B cell (primary cell): ENCODE measurements at regions not wholly inside any gene's neighbourhood (a gene's known extent, or its start where the extent isn't known, plus 50 kb on each side); places are given as distances from the start of the nearest gene placed in this dataset.

Experiments used
- ATAC-seq: fragments of 200-7000 bp; cut with Tn5 transposase; one replicate; pipeline ENCODE4 v1.10.0; 2021; ENCODE audit warnings: low read depth, mild to moderate bottlenecking, moderate number of reproducible peaks, moderate library complexity
- CTCF ChIA-PET: fragments of 350-600 bp; sonication (Branson Sonifier 250); formaldehyde crosslinking; loops from one replicate; lab custom pipeline; 2021; ENCODE audit warnings: antibody characterized with exemption, inconsistent platforms; lab: Charles Lee
- POLR2A ChIA-PET: fragments of 350-600 bp; sonication (Branson Sonifier 250); formaldehyde crosslinking; loops from one replicate; lab custom pipeline; 2021; ENCODE audit warnings: antibody characterized with exemption; lab: Charles Lee
- DNase-seq: peaks from one replicate; pipeline ENCODE4 v3.0.0; 2013
- H2AFZ ChIP-seq: 2 replicates; pipeline ENCODE4 v1.6.1; 2012; ENCODE audit warnings: mild to moderate bottlenecking, low read depth, low read length; ENCODE audit not compliant: insufficient read depth, poor library complexity, severe bottlenecking
- H3K27ac ChIP-seq, 2 donors: 1 replicate in 1 of 2; 2 replicates in 1 of 2; pipeline ENCODE4 v1.5.1; 2012 to 2013; ENCODE audit warnings: low read length in 2 of 2, mild to moderate bottlenecking in 2 of 2, moderate library complexity in 1 of 2
- H3K27me3 ChIP-seq, 4 experiments: fragments of 200-600 bp in 1 of 4; sonication (generic) in 1 of 4; replicated peaks in 1 of 4; 1 replicate in 2 of 4; 2 replicates in 2 of 4; pipeline versions ENCODE4 v1.6.1 to v1.7.0; 2013 to 2016; ENCODE audit warnings: low read length in 3 of 4, mild to moderate bottlenecking in 2 of 4, mixed read lengths in 1 of 4, moderate library complexity in 1 of 4; ENCODE audit not compliant: insufficient read depth in 4 of 4, control insufficient read depth in 3 of 4; ENCODE audit errors: control extremely low read depth in 1 of 4
- H3K36me3 ChIP-seq, 2 experiments: replicated peaks in 1 of 2; 1 replicate in 1 of 2; 2 replicates in 1 of 2; pipeline versions ENCODE4 v1.6.1 to v1.7.1; 2013; ENCODE audit warnings: low read length in 1 of 2; ENCODE audit not compliant: insufficient read depth in 2 of 2, control insufficient read depth in 1 of 2; ENCODE audit errors: control extremely low read depth in 1 of 2, extremely low read depth in 1 of 2
- H3K4me1 ChIP-seq, 2 donors: fragments of 200-600 bp in 1 of 2; sonication (generic) in 1 of 2; 1 replicate in 1 of 2; 2 replicates in 1 of 2; pipeline versions ENCODE4 v1.5.1 to v1.6.1; 2013 to 2017; ENCODE audit warnings: low read length in 2 of 2; ENCODE audit not compliant: control insufficient read depth in 2 of 2, insufficient read depth in 2 of 2
- H3K4me2 ChIP-seq: replicated peaks from 2 replicates; pipeline ENCODE3; 2012; ENCODE audit warnings: mild to moderate bottlenecking, low read depth, low read length; ENCODE audit not compliant: poor library complexity, severe bottlenecking
- H3K4me3 ChIP-seq, 5 experiments: fragments of 200-600 bp in 1 of 5; sonication (generic) in 1 of 5; 1 replicate in 3 of 5; 2 replicates in 2 of 5; pipeline versions ENCODE4 v1.5.1 to v1.7.0; 2011 to 2016; ENCODE audit warnings: low read length in 4 of 5, mild to moderate bottlenecking in 4 of 5, low read depth in 2 of 5, control low read depth in 1 of 5, moderate library complexity in 1 of 5; ENCODE audit not compliant: insufficient read depth in 1 of 5; ENCODE audit errors: control extremely low read depth in 1 of 5, extremely low read depth in 1 of 5
- H3K79me2 ChIP-seq: fragments of 200-600 bp; sonication (generic); one replicate; pipeline ENCODE4 v1.6.0; 2016; ENCODE audit warnings: low read length; ENCODE audit not compliant: control insufficient read depth, insufficient read depth
- H3K9ac ChIP-seq: fragments of 200-600 bp; sonication (generic); 2 replicates; pipeline ENCODE4 v1.6.1; 2017; ENCODE audit warnings: mild to moderate bottlenecking, low read length, moderate library complexity
- H3K9me3 ChIP-seq, 3 donors: one replicate each; pipeline versions ENCODE4 v1.6.1 to v1.7.1; 2013; ENCODE audit warnings: low read length in 2 of 3; ENCODE audit not compliant: control insufficient read depth in 2 of 3, insufficient read depth in 1 of 3; ENCODE audit errors: control extremely low read depth in 1 of 3
- H4K20me1 ChIP-seq: 2 replicates; pipeline ENCODE4 v1.6.0; 2012; ENCODE audit warnings: mild to moderate bottlenecking, low read length; ENCODE audit not compliant: insufficient read depth, control insufficient read depth, poor library complexity, severe bottlenecking
- H3K27ac Mint-ChIP-seq: one replicate; pipeline ENCODE4 v1.8.0; 2021; ENCODE audit warnings: mixed read lengths
- H3K27me3 Mint-ChIP-seq: one replicate; pipeline ENCODE4 v1.8.0; 2021; ENCODE audit warnings: mixed read lengths
- H3K4me1 Mint-ChIP-seq: one replicate; pipeline ENCODE4 v1.8.0; 2021; ENCODE audit warnings: mixed read lengths
- H3K4me3 Mint-ChIP-seq: one replicate; pipeline ENCODE4 v1.8.0; 2021; ENCODE audit warnings: mixed read lengths
- H3K9me3 Mint-ChIP-seq: one replicate; pipeline ENCODE4 v1.8.0; 2022; ENCODE audit warnings: mixed read lengths; ENCODE audit not compliant: insufficient read depth
- CTCF ChIP-seq: fragments of 200-600 bp; IDR thresholded peaks from one replicate; pipeline ENCODE4 v1.8.0; 2022; ENCODE audit warnings: antibody characterized with exemption, mild to moderate bottlenecking
- EZH2 ChIP-seq: IDR thresholded peaks from 2 replicates; pipeline ENCODE4 v1.6.1; 2012; ENCODE audit warnings: borderline replicate concordance, low read depth, mild to moderate bottlenecking, moderate library complexity, low read length; ENCODE audit not compliant: insufficient read depth, poor library complexity, severe bottlenecking
- WGBS: methylation state at CpG from one replicate; pipeline ENCODE4 v1.1.5; 2013; ENCODE audit warnings: missing lambda C conversion rate; ENCODE audit not compliant: insufficient coverage; 5-methylcytosine and 5-hydroxymethylcytosine counted together
- intact Hi-C: fragments of 100-400 bp; cut with micrococcal nuclease; formaldehyde crosslinking; loops from one replicate; pipeline ENCODE4 v1.10.0; 2022

DNA sequence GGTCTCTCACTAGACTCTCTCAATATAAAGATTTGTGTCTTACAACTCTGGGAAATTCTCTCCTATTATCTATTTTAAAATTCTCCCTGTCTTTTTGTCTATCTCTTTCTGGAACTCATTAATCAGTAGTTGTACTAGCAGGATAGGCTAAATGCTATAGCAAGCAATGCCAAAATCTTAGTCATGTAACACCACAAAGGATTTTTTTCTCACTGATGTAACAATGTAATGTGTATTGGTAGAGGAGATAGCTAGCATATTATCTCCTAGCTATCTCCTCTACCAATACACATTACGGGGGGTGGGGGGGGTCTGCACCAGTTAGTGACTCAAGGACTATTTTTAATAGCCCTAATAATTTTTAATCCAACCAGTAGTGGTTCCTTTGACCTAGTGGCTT, 225.4 kb downstream of the KLHL28 start:
- Histone ChIP-seq H3K27ac (no peak overlapping the region), H3K79me2 (no peaks in the 10 kb centered on the region), H3K4me3 (no peak overlapping the region), H3K4me1 (no peaks in the 10 kb centered on the region), H3K36me3 (no peaks in the 10 kb centered on the region), H3K27me3 (no peaks in the 10 kb centered on the region), H3K9me3 (no peaks in the 10 kb centered on the region), H4K20me1 (no peaks in the 10 kb centered on the region), H3K4me2 (no peak overlapping the region), H2AFZ (no peak overlapping the region), H3K9ac (no peak overlapping the region)
- POLR2A ChIA-PET: no interaction called here
- CTCF ChIA-PET: no interaction called here
- intact Hi-C loops: no loop called here
- H3K4me3 Mint-ChIP-seq: no peak overlapping the region
- H3K4me1 Mint-ChIP-seq: no peaks in the 10 kb centered on the region
- ATAC-seq (no peak), DNase-seq (no peak)
- no CpG with 5 or more reads among the region's 1 CpG for WGBS
- no peaks in the 10 kb centered on the region for H3K9me3 Mint-ChIP-seq
- no peak overlapping the region for H3K27ac Mint-ChIP-seq
- no peaks in the 10 kb centered on the region for H3K27me3 Mint-ChIP-seq
- no peak for TF ChIP-seq CTCF
- TF ChIP-seq EZH2: no peak

- Mint-ChIP-seq H3K4me1 (no peaks in the 10 kb centered on the region), H3K9me3 (no peaks in the 10 kb centered on the region), H3K4me3 (no peak overlapping the region), H3K27ac (no peak overlapping the region), H3K27me3 (no peaks in the 10 kb centered on the region)
- ATAC-seq (no peak), DNase-seq (no peak)
- Histone ChIP-seq H3K4me3 (no peak overlapping the region), H3K27me3 (no peaks in the 10 kb centered on the region), H3K4me2 (no peak overlapping the region), H3K79me2 (no peaks in the 10 kb centered on the region), H2AFZ (no peak overlapping the region), H3K36me3 (no peaks in the 10 kb centered on the region), H4K20me1 (no peaks in the 10 kb centered on the region), H3K9ac (no peak overlapping the region), H3K9me3 (no peaks in the 10 kb centered on the region), H3K27ac (no peak overlapping the region), H3K4me1 (no peaks in the 10 kb centered on the region)
- ChIA-PET POLR2A (no interaction called here), CTCF (no interaction called here)
- intact Hi-C loops: no loop called here
- TF ChIP-seq CTCF (no peak), EZH2 (no peak)
Measured at GRCh38 chr14:44732144-44732543, 225.1 kb upstream of the FSCB start.
